Caki2 (cell line): ENCODE measurements at regions not wholly inside any gene's neighbourhood (a gene's known extent, or its start where the extent isn't known, plus 50 kb on each side); places are given as distances from the start of the nearest gene placed in this dataset.
A peak's percentile ranks its signal among the peaks of the same experiment; 100 is the strongest.

Experiments used
- DNase-seq: peaks from one replicate; pipeline ENCODE4 v3.0.0-alpha.2; 2015; ENCODE audit warnings: low read depth
- in situ Hi-C: cut with HindIII; loops from 2 replicates; pipeline ENCODE4 v1.10.0; 2016; ENCODE audit warnings: low sequenced_read_pairs, low pct_unique_long_range_greater_than_20kb, mixed read lengths

DNA sequence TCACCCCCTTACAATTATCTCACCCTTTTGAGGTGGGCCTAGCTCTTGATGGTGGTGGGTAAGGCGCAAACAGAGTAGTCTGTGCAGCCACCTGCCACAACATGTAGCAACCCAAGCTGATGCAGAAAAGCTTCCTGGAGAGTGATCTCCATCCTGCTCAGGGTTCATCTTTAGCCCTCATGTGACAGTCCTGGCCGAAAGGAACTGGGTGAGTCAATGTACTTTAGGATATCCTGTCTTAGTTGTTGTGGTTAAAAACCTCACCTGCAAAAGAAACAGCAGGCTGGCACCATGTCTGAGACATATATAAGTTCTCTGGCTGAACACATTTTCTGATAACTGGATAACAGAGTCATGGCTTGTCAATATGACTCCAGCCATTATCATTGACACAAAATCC lies 183.5 kb upstream of the CPHXL start:
- DNase-seq, result no peak
- in situ Hi-C loops, result no loop called here

- no peak for DNase-seq
- in situ Hi-C loops, result no loop called here
Measured at GRCh38 chr16:75911896-75912295, 185.6 kb upstream of the CPHXL start.

DNA sequence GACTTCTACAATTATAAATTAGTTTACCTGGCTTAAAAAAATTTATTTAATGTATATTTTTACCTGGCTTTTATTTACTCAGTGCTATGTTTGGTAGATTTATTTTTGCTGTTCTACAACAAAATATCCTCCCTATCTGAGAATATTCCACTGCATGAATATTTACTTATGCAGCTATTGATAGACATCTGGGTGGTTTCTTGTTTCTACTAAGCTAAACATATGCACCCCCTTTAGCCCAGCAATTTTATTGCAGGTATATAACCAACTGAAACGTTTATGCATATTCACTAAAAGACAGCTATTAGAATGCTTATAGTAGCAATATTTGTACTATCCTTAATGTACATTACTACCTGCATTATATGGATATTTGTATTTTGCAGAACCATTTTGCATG lies 187.7 kb upstream of the CPHXL start:
- in situ Hi-C loops, result no loop called here
- DNase-seq, result no peak

DNA sequence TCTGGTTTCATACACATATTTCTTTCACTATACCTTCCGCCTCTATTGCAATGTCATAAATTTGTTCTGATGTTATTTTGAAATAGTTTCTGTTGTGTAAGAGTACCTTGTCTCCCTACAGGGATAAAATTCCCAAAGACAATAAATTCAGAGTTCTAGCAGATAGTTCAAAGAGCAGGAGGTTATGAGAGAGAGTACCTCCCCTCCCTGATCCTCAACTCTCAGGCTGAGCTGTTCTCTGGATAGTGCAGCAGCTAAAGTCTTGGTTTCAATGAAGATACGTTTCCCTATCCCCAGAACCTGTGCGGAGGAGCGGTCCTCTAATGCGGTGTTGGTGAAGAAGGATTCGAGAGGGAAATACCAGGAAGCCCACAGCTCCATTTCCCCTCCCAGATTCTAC lies 190.2 kb upstream of the CPHXL start:
- no peak for DNase-seq
- in situ Hi-C loops, result no loop called here

- in situ Hi-C loops, result no loop called here
- DNase-seq, result no peak
Measured at GRCh38 chr16:75918109-75918508, 191.8 kb upstream of the CPHXL start.

- no peak for DNase-seq
- in situ Hi-C loops, result no loop called here
Measured at GRCh38 chr16:75919664-75920063, 193.4 kb upstream of the CPHXL start.

DNA sequence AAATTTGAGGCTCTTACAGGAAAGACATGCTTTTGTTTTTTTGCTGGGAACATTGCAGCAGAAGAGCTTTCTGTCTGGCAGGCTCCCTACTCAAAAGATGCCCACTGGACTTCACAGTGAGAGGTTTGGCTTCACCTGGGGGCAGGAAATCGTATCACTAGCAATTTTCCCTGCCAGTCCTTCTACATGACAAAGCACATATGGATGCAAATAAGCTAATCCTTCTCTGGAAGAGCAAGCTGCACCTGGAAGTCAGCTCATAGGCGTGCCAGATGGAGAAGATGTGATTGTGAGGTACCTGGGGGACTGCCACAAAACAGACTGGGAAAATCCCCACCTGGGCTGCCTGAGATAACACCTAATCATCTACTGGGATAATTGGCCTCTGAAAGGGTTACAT lies 195.0 kb upstream of the CPHXL start:
- no peak for DNase-seq
- in situ Hi-C loops, result no loop called here

DNA sequence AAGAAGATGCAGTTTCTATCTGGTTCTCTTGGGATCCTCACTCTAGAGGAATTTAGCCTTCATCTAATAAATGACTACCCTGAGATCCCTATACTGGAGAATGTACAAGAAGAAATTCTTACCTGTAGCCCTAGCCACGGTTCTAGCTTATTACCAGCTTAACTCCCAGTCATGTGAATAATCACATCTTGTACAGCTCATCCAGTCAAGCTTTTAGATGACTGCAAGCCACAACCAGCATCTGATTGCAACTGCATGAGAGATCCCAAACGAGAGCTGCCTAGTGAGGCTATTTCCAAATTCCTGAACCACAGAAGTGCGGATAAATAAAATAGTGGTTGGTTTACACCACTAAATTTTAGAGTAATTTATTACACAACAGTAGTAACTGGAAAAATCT lies 196.0 kb upstream of the CPHXL start:
- DNase-seq, result no peak
- in situ Hi-C loops, result no loop called here

GRCh38 chr16:75924397-75924796 lies 198.1 kb upstream of the CPHXL start:
- in situ Hi-C loops, result no loop called here
- DNase-seq, result no peak

GRCh38 chr16:75927810-75928209 lies 201.5 kb upstream of the CPHXL start:
- in situ Hi-C loops, result no loop called here
- no peak for DNase-seq

GRCh38 chr16:75928295-75928694 lies 202.0 kb upstream of the CPHXL start:
- in situ Hi-C loops, result no loop called here
- DNase-seq, result no peak

DNA sequence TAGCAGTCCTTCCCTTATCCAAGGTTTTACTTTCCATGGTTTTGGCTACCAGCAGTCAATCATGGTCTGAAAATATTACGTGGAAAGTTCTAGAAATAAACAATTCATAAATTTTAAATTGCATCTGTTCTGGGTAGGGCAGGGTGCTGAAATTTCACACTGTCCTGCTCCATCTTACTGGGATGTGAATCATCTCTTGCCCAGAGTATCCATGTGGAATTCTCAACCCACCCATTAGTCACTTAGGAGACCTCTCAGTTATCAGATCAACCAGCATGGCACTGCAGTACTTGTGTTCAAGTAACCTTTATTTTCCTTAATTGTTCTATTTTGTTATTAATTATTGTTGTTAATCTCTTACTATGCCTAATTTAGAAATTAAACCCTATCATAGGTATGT lies 202.8 kb upstream of the CPHXL start:
- no peak for DNase-seq
- in situ Hi-C loops, result no loop called here

GRCh38 chr16:75931043-75931442 lies 204.8 kb upstream of the CPHXL start:
- in situ Hi-C loops, result no loop called here
- peak; percentile 4 for DNase-seq

- DNase-seq, result no peak
- in situ Hi-C loops, result no loop called here
Measured at GRCh38 chr16:75931970-75932369, 205.7 kb upstream of the CPHXL start.

DNA sequence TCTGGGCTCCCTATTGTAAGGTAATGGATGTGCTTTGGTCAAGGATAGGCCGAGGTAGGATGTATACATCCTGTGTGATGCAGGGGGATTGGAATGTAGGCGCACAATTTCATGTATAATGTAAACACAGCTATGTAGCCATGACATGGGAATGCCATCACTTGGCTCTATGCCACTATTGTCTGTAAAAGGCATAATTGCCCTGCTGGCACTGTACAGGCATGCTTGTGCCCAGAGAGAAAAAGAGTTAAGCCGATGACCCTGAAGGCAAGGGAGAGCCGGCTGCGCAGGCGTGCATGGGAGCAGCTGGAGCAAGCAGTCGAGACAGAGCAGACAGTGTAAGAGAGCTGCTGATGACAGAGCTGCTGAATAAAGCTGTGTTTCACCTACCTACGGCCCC lies 212.5 kb upstream of the CPHXL start:
- DNase-seq, result no peak
- in situ Hi-C loops, result no loop called here

DNA sequence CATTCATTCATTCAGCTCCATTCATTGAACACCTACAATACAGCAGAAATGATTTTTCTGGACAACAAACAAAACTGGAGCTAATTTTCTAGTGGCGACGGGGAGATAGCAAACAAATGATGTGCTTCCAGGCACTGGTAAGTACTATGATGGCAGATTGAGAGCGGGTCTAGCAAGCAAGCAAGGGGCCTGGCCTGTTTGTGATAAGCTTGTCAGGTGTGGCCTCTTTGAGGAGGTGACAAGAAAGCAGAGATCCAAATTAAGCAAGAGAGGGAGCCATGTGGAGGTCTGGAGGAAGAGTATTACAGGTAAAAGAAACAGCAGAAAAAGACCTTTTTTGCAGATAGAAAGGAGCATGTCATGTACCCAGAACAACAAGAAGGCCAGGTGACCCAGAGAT lies 216.1 kb upstream of the CPHXL start:
- no peak for DNase-seq
- in situ Hi-C loops, result no loop called here

DNA sequence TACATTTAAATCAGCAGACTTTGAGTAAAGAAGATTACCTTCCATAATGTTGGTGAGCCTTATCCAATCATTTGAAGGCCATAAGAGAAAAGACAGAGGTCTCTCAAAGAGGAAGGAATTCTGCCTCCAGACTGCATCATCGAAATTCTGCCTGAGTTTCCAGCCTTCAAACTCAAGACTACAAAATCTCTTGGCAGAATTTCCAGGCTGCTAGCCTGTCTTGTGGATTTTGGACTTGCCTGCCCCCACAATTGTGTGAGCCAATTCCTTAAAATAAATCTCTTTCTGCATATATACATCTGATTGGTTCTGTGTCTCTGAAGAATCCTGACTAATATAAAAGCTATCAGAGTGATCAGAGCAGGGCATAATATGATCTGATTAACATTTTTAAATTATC lies 216.6 kb upstream of the CPHXL start:
- DNase-seq, result no peak
- in situ Hi-C loops, result no loop called here

GRCh38 chr16:75943705-75944514 lies 217.6 kb upstream of the CPHXL start:
- DNase-seq, result no peak
- in situ Hi-C loops, result no loop called here

DNA sequence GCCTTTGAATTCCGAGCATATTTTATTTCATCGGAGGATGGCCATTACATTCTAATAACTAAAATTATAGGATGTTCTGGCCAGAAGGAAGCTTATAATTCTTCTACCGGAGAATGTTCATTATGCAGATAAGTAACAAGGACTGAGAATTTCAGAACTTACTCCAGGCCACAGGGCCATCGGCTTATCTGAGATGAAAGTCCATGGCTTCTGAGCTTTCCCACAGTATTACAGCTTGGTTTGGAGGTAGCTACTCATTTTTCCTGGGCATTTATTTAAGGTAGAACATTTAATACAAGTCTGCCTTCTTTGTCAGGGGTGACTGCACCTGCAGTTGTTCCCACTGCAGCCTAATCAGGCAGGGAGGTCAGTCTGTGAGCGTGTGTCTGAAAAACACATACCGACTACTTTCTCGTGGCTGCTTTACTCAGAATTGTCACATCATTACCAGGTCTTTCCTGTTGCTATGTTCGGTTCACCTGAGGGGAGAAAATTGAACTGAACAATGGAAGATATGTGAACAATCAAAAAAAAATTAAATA lies 219.7 kb upstream of the CPHXL start:
- in situ Hi-C loops, result no loop called here
- no peak for DNase-seq

- DNase-seq, result no peak
Measured at GRCh38 chr16:75947626-75948239, 221.4 kb upstream of the CPHXL start.

More at GRCh38 chr16:75947626-75948239, 221.4 kb upstream of the CPHXL start:
- in situ Hi-C loops, result no loop called here
